PC-3 (cell line): ENCODE measurements at regions not wholly inside any gene's neighbourhood (a gene's known extent, or its start where the extent isn't known, plus 50 kb on each side); places are given as distances from the start of the nearest gene placed in this dataset.

Experiments used
- ATAC-seq: fragments of 200-7000 bp; cut with Tn5 transposase; 2 replicates; pipeline ENCODE4 v1.9.1; 2020; ENCODE audit warnings: mild to moderate bottlenecking, moderate library complexity
- BruUV-seq: library from RNA; stranded (reverse); fragments of 400-500 nt; replicated peaks from 2 replicates; lab custom pipeline; 2021; lab: Mats Ljungman, UMichigan
- CTCF ChIA-PET: fragments of 300-600 bp; sonication (Branson Sonifier 250); formaldehyde crosslinking; loops from one replicate; lab custom pipeline; 2022; ENCODE audit warnings: antibody characterized with exemption; lab: Charles Lee
- POLR2A ChIA-PET: fragments of 300-600 bp; sonication (Branson Sonifier 250); formaldehyde crosslinking; loops from one replicate; lab custom pipeline; 2022; ENCODE audit warnings: antibody characterized with exemption; ENCODE audit not compliant: unreplicated experiment; lab: Charles Lee
- DNase-seq: peaks from one replicate; pipeline ENCODE4 v3.0.0-alpha.2; 2015
- H2AFZ ChIP-seq: fragments of 300-600 bp; sonication (generic); 2 replicates; pipeline ENCODE4 v1.6.0; 2016; ENCODE audit warnings: antibody characterized with exemption, low read length
- H3F3A ChIP-seq: fragments of 300-600 bp; sonication (generic); one replicate; pipeline ENCODE4 v1.6.0; 2017; ENCODE audit warnings: antibody characterized with exemption, low read length, control low read depth, mild to moderate bottlenecking; ENCODE audit not compliant: unreplicated experiment
- H3K27ac ChIP-seq: fragments of 300-600 bp; sonication (generic); 2 replicates; pipeline ENCODE4 v1.5.1; 2016; ENCODE audit warnings: mild to moderate bottlenecking, low read length
- H3K27me3 ChIP-seq: fragments of 300-600 bp; sonication (generic); 2 replicates; pipeline ENCODE4 v1.6.1; 2016; ENCODE audit warnings: low read length, mixed read lengths
- H3K36me3 ChIP-seq: fragments of 300-600 bp; sonication (generic); 2 replicates; pipeline ENCODE4 v1.6.1; 2016; ENCODE audit warnings: low read depth, mixed run types, low read length, mixed read lengths
- H3K4me1 ChIP-seq: fragments of 300-600 bp; sonication (generic); 2 replicates; pipeline ENCODE4 v1.5.1; 2016; ENCODE audit warnings: low read length; ENCODE audit not compliant: insufficient read depth
- H3K4me2 ChIP-seq: fragments of 300-600 bp; sonication (generic); 2 replicates; pipeline ENCODE4 v1.6.0; 2016; ENCODE audit warnings: low read length
- H3K4me3 ChIP-seq: fragments of 300-600 bp; sonication (generic); 2 replicates; pipeline ENCODE4 v1.5.1; 2016; ENCODE audit warnings: mild to moderate bottlenecking, low read length, mixed read lengths
- H3K79me2 ChIP-seq: fragments of 300-600 bp; sonication (generic); 2 replicates; pipeline ENCODE4 v1.6.1; 2017; ENCODE audit warnings: low read length, mixed read lengths
- H3K9ac ChIP-seq: fragments of 300-600 bp; sonication (generic); 2 replicates; pipeline ENCODE4 v1.6.0; 2016; ENCODE audit warnings: mild to moderate bottlenecking, low read length
- H3K9me2 ChIP-seq: fragments of 300-600 bp; sonication (generic); replicated peaks from 2 replicates; pipeline ENCODE4 v1.6.1; 2016; ENCODE audit warnings: mixed run types, low read length, mixed read lengths
- H3K9me3 ChIP-seq: fragments of 300-600 bp; sonication (generic); 2 replicates; pipeline ENCODE4 v1.6.1; 2016; ENCODE audit warnings: low read length, mixed read lengths
- H4K20me1 ChIP-seq: fragments of 300-600 bp; sonication (generic); 2 replicates; pipeline ENCODE4 v1.6.1; 2016; ENCODE audit warnings: low read length, mixed read lengths
- CTCF ChIP-seq: fragments of 300-600 bp; sonication (generic); conservative IDR thresholded peaks from 2 replicates; pipeline ENCODE4 v1.5.1; 2017; ENCODE audit warnings: antibody characterized with exemption, low read depth, mild to moderate bottlenecking, low read length
- EZH2 ChIP-seq: fragments of 300-600 bp; sonication (generic); IDR thresholded peaks from one replicate; pipeline ENCODE4 v1.6.1; 2017; ENCODE audit warnings: antibody characterized with exemption, mild to moderate bottlenecking, low read length; ENCODE audit not compliant: unreplicated experiment
- EZH2phosphoT487 ChIP-seq: fragments of 300-600 bp; sonication (generic); IDR thresholded peaks from 2 replicates; pipeline ENCODE4 v1.6.1; 2018; ENCODE audit warnings: mild to moderate bottlenecking, antibody characterized with exemption, low read length, borderline replicate concordance
- intact Hi-C: fragments of 100-400 bp; cut with micrococcal nuclease; formaldehyde crosslinking; loops from 2 replicates; pipeline ENCODE4 v1.9.0; 2023

GRCh38 chr3:11953350-11953749 is 50.8 kb upstream of the SYN2 start:
- H3K9me3 ChIP-seq = no peaks in the 10 kb centered on the region
- no peak for TF ChIP-seq CTCF
- no peak for TF ChIP-seq EZH2phosphoT487
- TF ChIP-seq EZH2 = no peak
- H3K9me2 ChIP-seq = no peaks in the 10 kb centered on the region
- DNase-seq (no peak), ATAC-seq (no peak)
- no peak overlapping the region for H3K9ac ChIP-seq
- no peaks in the 10 kb centered on the region for H3K36me3 ChIP-seq
- no peak overlapping the region for H3K4me3 ChIP-seq
- H3F3A ChIP-seq = no peaks in the 10 kb centered on the region
- no peak overlapping the region for H3K27ac ChIP-seq
- H2AFZ ChIP-seq = no peak overlapping the region
- no peaks in the 10 kb centered on the region for H3K4me1 ChIP-seq
- H4K20me1 ChIP-seq = no peaks in the 10 kb centered on the region
- intact Hi-C loops = no loop called here
- H3K4me2 ChIP-seq = no peak overlapping the region
- ChIA-PET CTCF (interaction anchor here (1.2 kb wide), 1 partner anchor 9 kb away, joined by 3 read pairs; no protein-coding TSS in a partner anchor), POLR2A (interaction anchor here (0.6 kb wide), 3 partner anchors 40 to 388 kb away, joined by 3 to 6 read pairs (median 5); no protein-coding TSS in a partner anchor)
- H3K79me2 ChIP-seq = no peaks in the 10 kb centered on the region
- peaks cover 60% of the 10 kb centered on the region for H3K27me3 ChIP-seq
- BruUV-seq = no TSS peak

- Histone ChIP-seq H3K4me3 (no peak overlapping the region), H3K4me1 (no peaks in the 10 kb centered on the region), H4K20me1 (no peaks in the 10 kb centered on the region), H3K36me3 (no peaks in the 10 kb centered on the region), H3K79me2 (no peaks in the 10 kb centered on the region), H2AFZ (no peak overlapping the region), H3K27me3 (peaks cover 59% of the 10 kb centered on the region), H3K4me2 (no peak overlapping the region), H3K9me3 (no peaks in the 10 kb centered on the region), H3F3A (no peaks in the 10 kb centered on the region), H3K27ac (no peak overlapping the region), H3K9me2 (no peaks in the 10 kb centered on the region), H3K9ac (no peak overlapping the region)
- ChIA-PET POLR2A (interaction anchor here (0.6 kb wide), 2 partner anchors 40 to 388 kb away, joined by 3 to 6 read pairs; no protein-coding TSS in a partner anchor), CTCF (interaction anchor here (1.2 kb wide), 1 partner anchor 10 kb away, joined by 3 read pairs; no protein-coding TSS in a partner anchor)
- TF ChIP-seq CTCF (no peak), EZH2phosphoT487 (no peak), EZH2 (no peak)
- no peak for DNase-seq
- intact Hi-C loops = no loop called here
- no TSS peak for BruUV-seq
- no peak for ATAC-seq
Observed at GRCh38 chr3:11953778-11954177, 50.4 kb upstream of the SYN2 start.

GRCh38 chr3:11954312-11954934 is 49.8 kb upstream of the SYN2 start:
- no peak for TF ChIP-seq EZH2phosphoT487
- TF ChIP-seq EZH2 = no peak
- TF ChIP-seq CTCF = no peak
- ATAC-seq = no peak
- intact Hi-C loops = no loop called here
- Histone ChIP-seq H3F3A (no peaks in the 10 kb centered on the region), H3K4me3 (no peak overlapping the region), H3K4me1 (no peaks in the 10 kb centered on the region), H4K20me1 (no peaks in the 10 kb centered on the region), H3K9ac (no peak overlapping the region), H3K9me2 (no peaks in the 10 kb centered on the region), H3K9me3 (no peaks in the 10 kb centered on the region), H3K79me2 (no peaks in the 10 kb centered on the region), H3K36me3 (no peaks in the 10 kb centered on the region), H2AFZ (no peak overlapping the region), H3K4me2 (no peak overlapping the region), H3K27ac (no peak overlapping the region), H3K27me3 (peaks cover 60% of the 10 kb centered on the region)
- no TSS peak for BruUV-seq
- POLR2A ChIA-PET = interaction anchor here (0.6 kb wide), 1 partner anchor 35 kb away, joined by 4 read pairs; no protein-coding TSS in a partner anchor
- DNase-seq = no peak
- CTCF ChIA-PET = no interaction called here
